K562 (cell line): ENCODE measurements at regions not wholly inside any gene's neighbourhood (a gene's known extent, or its start where the extent isn't known, plus 50 kb on each side); places are given as distances from the start of the nearest gene placed in this dataset.

ENCODE experiments used
- CGGBP1 ChIP-seq: fragments of 250-450 bp; sonication (Bioruptor Pico); IDR thresholded peaks from 2 replicates; pipeline ENCODE4 v1.9.0; 2021; ENCODE audit warnings: mild to moderate bottlenecking
- CHCHD3 ChIP-seq: fragments of 250-450 bp; sonication (Bioruptor Pico); IDR thresholded peaks from 2 replicates; pipeline ENCODE4 v2.1.2; 2022; ENCODE audit warnings: mild to moderate bottlenecking
- ELF2 ChIP-seq: fragments of 250-450 bp; sonication (Bioruptor Pico); IDR thresholded peaks from 2 replicates; pipeline ENCODE4 v1.5.0; 2021; ENCODE audit warnings: mild to moderate bottlenecking
- ETV5 ChIP-seq: sonication (generic); formaldehyde crosslinking; IDR thresholded peaks from 2 replicates; pipeline ENCODE4 v1.4.0; 2020; ENCODE audit warnings: low read depth, mild to moderate bottlenecking, missing genetic modification reagents
- FUS ChIP-seq: fragments of 200-400 bp; formaldehyde crosslinking; optimal IDR thresholded peaks from 2 replicates; pipeline ENCODE3; 2017; ENCODE audit warnings: low read depth, low read length
- GABPA ChIP-seq: fragments of 200-800 bp; sonication (Bioruptor generic); conservative IDR thresholded peaks from 2 replicates; pipeline ENCODE4 v1.6.1; 2016; ENCODE audit warnings: low read depth, missing genetic modification characterization, missing compliant biosample characterization
- GABPB1 ChIP-seq: sonication (generic); formaldehyde crosslinking; IDR thresholded peaks from 2 replicates; pipeline ENCODE4 v1.8.0; 2022; ENCODE audit warnings: mild to moderate bottlenecking, missing genetic modification reagents
- HEY1 ChIP-seq: fragments of 250-450 bp; sonication (Bioruptor Pico); IDR thresholded peaks from 2 replicates; pipeline ENCODE4 v1.5.0; 2020; ENCODE audit warnings: mild to moderate bottlenecking, moderate library complexity, borderline replicate concordance
- LEF1 ChIP-seq: fragments of 450-650 bp; IDR thresholded peaks from 2 replicates; pipeline ENCODE4 v1.6.1; 2016; ENCODE audit warnings: mild to moderate bottlenecking
- NFE2 ChIP-seq: IDR thresholded peaks from 2 replicates; pipeline ENCODE4 v1.6.1; 2014; ENCODE audit warnings: antibody characterized with exemption, low read depth
- NONO ChIP-seq, 2 experiments: fragments of 200-400 bp in 1 of 2; fragments of 450-650 bp in 1 of 2; formaldehyde crosslinking in 1 of 2; IDR thresholded peaks; 2 replicates each; pipeline ENCODE4 v1.6.1; 2017; ENCODE audit warnings: low read depth in 2 of 2, mild to moderate bottlenecking in 2 of 2, moderate library complexity in 2 of 2, low read length in 1 of 2
- POLR2A ChIP-seq: fragments of 450-650 bp; conservative IDR thresholded peaks from 2 replicates; pipeline ENCODE4 v1.6.1; 2016
- SAFB ChIP-seq: fragments of 200-400 bp; formaldehyde crosslinking; IDR thresholded peaks from 2 replicates; pipeline ENCODE4 v1.6.1; 2017; ENCODE audit warnings: low read depth, low read length, borderline replicate concordance
- STAT5A ChIP-seq: IDR thresholded peaks from 2 replicates; pipeline ENCODE4 v1.6.1; 2012; ENCODE audit warnings: low read length, inconsistent platforms, borderline replicate concordance
- TAF7 ChIP-seq: fragments of 450-650 bp; IDR thresholded peaks from 2 replicates; pipeline ENCODE4 v1.6.1; 2016; ENCODE audit warnings: missing genetic modification characterization, missing compliant biosample characterization
- ZBTB40 ChIP-seq, 2 experiments: fragments of 450-650 bp in 1 of 2; sonication (generic) in 1 of 2; formaldehyde crosslinking in 1 of 2; IDR thresholded peaks; 2 replicates each; pipeline versions ENCODE4 v1.7.1 to v1.9.0; 2016 to 2022; ENCODE audit warnings: inconsistent platforms in 1 of 2, mild to moderate bottlenecking in 1 of 2, missing genetic modification reagents in 1 of 2
- ZBTB7A ChIP-seq: IDR thresholded peaks from 2 replicates; pipeline ENCODE4 v1.6.1; 2011; ENCODE audit warnings: low read depth, mild to moderate bottlenecking, low read length, moderate library complexity, borderline replicate concordance; ENCODE audit not compliant: control insufficient read depth
- ZNF239 ChIP-seq: fragments of 250-450 bp; sonication (Bioruptor Pico); IDR thresholded peaks from 2 replicates; pipeline ENCODE4 v1.4.0; 2020; ENCODE audit warnings: mild to moderate bottlenecking
- ZNF274 ChIP-seq: IDR thresholded peaks from 2 replicates; pipeline ENCODE4 v1.6.1; 2011; ENCODE audit warnings: low read depth, mild to moderate bottlenecking, low read length, moderate library complexity, borderline replicate concordance

DNA sequence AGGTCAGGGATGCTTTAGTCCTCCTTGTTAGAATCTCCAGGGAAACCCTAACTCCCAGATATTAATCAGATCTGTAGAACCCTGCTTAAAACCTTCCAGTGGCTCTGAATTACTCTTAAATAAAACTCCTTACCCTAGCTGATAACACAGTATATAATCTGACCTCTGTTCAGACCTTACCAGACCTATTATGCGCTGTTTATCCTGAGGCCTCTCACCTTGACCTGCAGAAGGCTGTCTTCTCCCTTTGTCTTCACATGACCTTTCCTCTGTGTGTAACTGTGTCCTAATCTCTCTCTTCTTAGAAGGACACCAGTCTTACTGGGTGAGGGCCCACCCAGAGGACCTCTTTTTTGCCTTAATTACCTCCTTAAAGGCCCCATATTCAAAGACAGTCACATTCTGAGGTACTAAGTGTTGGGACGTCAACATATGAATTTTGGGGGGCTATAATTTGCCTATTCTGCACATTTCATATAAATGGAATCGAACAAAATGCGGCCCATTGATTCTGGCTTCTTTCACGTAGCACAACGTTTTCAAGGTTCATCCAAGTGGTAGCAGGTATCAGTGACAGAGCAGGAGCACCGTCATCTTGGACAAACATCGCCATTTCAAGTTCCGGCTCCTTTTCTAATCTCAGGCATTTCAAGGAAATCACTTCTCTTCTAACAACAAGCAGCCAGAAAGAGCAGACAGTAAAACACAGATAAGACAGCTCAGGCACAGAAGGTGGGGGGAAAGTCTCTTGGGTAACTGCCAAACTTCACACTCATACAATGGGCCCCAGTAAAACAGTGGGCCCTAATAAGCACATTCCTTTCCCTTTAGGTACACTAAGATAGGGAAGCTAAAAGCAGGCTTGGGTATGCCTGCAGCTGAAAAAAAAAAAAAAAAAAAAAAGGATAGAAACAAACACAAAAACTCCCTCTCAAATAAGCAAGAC lies 200.2 kb upstream of the NUDT4 start (continued):
- TF ChIP-seq ZBTB40 (IDR thresholded peaks at IDR 0.05) (no peak), ZBTB40 (CRISPR knock-in tag; IDR thresholded peaks at IDR 0.05) (no peak), TAF7 (no peak), SAFB (no peak), ELF2 (CRISPR knock-in tag) (no peak), GABPA (tag) (no peak; the same call in 1 of the 2 replicates), FUS (no peak), POLR2A (no peak), ZNF239 (CRISPR knock-in tag) (no peak), NFE2 (no peak; the same call in 1 of the 2 replicates), ETV5 (CRISPR knock-in tag) (peak; percentile 61), STAT5A (peak; percentile 77), NONO (IDR thresholded peaks at IDR 0.05; ENCODE audit: low read depth in 2 of 2, low read length in 1 of 2) (no peak), HEY1 (CRISPR knock-in tag) (no peak), GABPB1 (CRISPR knock-in tag) (no peak), CGGBP1 (CRISPR knock-in tag) (no peak), ZBTB7A (no peak), LEF1 (peak; percentile 68), ZNF274 (no peak), CHCHD3 (CRISPR knock-in tag) (no peak)
